ENCODE measurements at regions not wholly inside any gene's neighbourhood (a gene's known extent, or its start where the extent isn't known, plus 50 kb on each side); places are given as distances from the start of the nearest gene placed in this dataset.

DNA sequence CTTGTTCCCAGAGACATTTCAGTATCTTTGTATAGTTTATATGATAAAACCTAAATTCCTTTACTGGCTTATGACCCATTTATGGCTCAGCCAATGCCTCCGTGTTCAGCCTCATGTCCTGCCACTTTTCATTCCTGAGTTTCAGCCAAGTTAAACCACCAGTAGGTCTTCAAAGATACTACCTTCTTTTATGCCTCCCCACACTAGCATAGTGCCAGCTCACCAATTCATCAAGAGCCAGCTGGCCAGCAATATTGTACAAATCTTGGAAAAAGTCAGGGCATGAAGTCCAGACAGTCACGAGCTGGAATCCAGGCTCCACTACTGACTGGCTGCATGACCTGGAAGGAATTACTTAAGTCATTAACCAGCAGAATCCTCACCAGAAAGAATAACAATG lies 446.0 kb downstream of the GPATCH2 start:
- no peak for TF ChIP-seq POLR2A (IDR thresholded peaks at IDR 0.05)
- TF ChIP-seq, protein P1, sequence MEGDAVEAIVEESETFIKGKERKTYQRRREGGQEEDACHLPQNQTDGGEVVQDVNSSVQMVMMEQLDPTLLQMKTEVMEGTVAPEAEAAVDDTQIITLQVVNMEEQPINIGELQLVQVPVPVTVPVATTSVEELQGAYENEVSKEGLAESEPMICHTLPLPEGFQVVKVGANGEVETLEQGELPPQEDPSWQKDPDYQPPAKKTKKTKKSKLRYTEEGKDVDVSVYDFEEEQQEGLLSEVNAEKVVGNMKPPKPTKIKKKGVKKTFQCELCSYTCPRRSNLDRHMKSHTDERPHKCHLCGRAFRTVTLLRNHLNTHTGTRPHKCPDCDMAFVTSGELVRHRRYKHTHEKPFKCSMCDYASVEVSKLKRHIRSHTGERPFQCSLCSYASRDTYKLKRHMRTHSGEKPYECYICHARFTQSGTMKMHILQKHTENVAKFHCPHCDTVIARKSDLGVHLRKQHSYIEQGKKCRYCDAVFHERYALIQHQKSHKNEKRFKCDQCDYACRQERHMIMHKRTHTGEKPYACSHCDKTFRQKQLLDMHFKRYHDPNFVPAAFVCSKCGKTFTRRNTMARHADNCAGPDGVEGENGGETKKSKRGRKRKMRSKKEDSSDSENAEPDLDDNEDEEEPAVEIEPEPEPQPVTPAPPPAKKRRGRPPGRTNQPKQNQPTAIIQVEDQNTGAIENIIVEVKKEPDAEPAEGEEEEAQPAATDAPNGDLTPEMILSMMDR (IDR thresholded peaks at IDR 0.05), result no peak

All from adrenal gland (tissue), 5 donors.